GM19397 (cell line): ENCODE measurements at regions not wholly inside any gene's neighbourhood (a gene's known extent, or its start where the extent isn't known, plus 50 kb on each side); places are given as distances from the start of the nearest gene placed in this dataset.

Experiments used
- ATAC-seq: cut with Tn5 transposase; IDR thresholded peaks from one replicate; pipeline ENCODE4 v1.9.1; 2021; ENCODE audit warnings: mild to moderate bottlenecking, moderate library complexity; ENCODE audit not compliant: unreplicated experiment

DNA sequence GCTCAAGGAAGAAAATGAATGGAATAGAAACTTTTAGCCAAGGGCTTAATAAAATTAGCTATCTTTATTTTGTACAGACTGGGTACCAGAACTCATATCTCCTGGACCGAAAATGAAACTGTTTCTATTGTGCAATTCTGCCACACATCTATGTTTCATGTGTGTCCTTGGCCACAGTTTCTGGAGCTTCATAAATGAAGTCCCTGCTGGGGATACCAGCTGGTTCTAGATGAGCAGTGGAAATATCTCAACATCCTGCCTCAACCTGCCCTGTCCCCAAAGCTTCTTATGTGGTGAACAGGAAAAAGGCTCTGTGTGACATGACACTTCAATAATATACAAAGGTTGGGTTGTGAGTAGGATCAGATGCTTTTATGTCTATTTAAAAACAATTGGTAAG is 310.1 kb upstream of the SORCS1 start:
- no peak for ATAC-seq

DNA sequence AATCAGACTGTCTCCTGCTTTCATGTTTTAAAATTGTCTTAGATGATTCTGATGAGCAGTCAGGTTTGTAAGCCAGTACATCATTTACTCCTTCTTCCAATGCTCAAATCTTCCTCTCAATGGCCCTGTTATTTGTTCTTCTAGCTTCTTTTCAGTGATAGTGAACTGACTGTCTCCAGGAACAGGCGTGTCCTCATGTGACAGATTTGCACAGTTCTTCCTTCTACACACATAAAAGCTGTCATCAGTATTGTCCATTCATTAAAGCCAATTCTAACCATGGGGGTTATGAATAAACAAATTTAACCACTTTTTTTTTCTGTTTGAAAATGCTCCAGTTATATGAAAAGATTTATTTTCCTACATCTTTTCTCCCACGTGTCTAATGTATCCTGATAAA is 308.7 kb upstream of the SORCS1 start:
- no peak for ATAC-seq

DNA sequence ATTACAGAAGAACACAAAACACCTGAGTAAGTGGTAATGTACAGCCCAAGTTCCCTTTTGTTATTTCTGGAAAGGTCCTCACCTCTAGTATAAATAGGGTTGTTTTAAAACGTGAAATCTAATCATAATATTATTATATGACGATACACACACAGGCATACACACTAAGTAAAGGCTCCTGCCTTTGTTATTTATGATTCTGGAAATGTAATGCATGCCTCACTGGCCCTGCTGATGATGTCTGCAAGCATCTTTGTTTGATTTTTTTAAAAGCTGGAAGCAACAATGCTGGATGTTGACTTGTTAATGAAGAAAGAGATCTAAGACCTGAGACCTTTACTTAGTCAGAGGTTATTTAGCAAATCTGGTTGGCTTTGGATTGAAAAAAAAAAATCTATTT is 307.4 kb upstream of the SORCS1 start:
- no peak for ATAC-seq

DNA sequence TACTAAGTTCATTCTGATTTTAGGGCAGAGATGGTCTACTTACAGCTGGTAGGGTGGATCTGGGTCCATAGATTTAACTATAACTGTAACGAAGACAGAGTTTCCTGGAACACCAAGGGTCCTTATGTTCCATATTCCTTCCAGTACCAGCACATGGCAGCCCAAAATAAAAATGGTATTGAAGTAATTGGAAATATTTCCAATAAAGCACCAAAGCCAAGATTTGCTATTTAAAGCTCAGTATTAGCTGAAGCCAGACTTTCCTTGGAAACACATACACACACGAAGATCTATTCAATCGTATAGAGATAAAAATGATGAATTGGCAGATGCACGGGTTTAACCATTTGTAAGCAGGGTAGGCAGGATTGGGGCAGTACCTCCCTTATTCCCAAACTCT is 289.1 kb upstream of the SORCS1 start:
- no peak for ATAC-seq

DNA sequence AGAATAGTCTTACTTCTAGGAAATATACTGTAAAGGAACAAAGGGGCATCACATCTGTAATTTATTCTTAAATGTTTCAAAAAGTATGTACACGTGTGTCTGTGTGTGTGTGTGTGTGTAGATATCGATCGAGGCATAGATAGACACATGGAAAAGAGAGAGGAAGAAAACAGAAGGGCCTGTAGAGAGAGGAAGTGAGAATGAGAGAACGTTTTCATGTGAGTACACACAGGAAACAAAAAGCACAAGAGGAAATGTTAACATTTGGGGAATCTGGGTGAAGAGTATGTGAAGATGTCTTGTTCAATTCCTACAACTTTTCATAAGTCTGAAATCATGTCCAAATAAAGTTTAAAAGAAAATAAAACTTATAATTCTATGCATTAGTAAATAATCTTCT is 286.5 kb upstream of the SORCS1 start:
- no peak for ATAC-seq

DNA sequence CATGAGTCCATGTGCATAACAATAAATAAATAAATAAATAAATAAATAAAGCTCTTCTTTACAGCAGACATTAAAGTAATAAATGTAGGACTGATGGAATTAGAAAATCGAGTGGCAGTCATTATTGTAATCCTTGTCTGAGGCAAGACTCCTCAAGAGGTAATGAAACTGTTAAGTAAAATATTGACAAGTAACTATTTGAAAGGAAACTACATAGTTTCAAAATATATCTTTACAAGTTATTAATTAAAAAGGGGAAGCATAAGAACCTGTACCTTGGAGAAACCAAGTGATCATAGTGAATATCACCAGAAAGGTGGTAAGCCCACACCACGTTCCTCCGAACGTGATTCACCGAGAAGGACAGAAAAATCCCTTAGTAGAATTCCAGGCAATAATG is 285.6 kb upstream of the SORCS1 start:
- ATAC-seq = no peak

DNA sequence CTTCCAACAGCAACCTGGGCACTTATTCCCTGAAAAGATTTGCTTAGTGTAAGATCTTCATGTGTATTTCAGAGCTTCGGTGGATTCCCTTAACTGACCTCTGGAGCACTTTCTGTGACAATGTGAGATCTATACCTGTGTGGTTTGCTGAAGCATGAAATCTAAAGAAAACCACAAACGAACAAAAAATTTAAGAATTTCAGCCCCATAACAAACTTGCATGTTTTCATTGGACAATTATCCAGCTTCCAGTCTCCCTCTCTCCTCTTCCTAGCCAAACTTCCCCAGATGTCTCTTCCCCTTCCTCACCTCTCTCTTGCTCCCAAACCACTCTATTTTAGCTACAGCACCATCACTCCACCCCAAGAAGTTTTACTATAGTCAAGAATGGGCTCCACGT is 279.9 kb upstream of the SORCS1 start:
- ATAC-seq = no peak

DNA sequence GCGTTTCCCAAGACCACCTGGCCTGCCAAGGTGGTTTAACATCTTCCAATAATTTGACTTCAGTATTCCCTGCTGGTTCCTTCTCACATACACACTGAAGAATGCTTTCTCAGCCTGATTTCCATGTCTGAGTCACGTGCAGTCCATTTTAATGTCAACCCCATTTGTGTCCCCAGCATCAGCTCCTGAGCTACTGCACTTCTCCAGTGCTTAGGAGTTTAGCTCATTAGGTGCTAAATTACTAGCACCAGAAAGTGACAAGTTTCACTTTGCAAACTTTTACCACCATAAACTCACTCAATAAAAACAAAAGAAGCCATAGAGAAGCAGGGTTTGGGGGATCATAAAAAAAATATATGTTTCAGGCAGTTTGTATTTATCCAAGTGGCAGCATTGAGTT is 279.3 kb upstream of the SORCS1 start:
- ATAC-seq = no peak

DNA sequence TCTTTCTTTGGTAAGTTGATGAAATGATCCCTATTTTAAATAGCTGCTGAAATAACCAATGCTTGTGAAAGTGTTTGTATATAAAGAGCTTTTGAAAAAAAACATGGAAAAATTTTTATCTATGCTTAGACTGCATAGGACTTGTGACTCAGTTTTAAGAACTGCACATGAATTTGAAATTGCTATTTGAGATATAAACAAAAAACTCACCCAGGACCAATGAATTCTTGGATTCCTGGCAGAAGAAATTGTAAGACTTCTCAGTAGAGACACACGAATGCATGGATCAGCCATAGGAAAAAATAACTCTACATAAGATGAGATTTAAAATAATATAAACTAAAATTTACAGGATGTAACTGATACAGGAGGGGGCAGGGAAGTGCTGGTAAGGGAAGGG is 278.8 kb upstream of the SORCS1 start:
- ATAC-seq = no peak

DNA sequence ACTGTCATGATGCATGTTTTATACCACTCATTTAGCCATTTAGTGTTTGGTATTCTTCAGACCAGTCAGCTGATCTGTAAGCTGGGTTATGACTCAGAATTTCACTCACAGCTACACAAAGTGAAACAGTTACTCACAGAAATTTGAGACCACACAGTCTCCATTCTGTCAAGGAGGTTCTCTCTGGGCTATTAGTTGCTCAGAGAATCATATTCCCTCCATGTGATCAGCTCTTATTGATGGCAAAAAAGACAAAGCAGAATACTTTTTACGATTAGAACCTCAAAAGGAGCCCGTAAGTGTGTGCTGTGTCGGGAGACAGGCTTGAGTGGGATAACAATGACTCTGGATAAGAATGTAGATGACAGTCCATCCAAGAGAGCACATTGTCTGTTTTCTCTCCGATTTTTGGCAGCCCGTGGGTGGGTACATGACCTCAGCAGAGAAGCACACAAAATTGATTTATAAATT is 277.6 kb upstream of the SORCS1 start:
- ATAC-seq = peak; percentile 92

DNA sequence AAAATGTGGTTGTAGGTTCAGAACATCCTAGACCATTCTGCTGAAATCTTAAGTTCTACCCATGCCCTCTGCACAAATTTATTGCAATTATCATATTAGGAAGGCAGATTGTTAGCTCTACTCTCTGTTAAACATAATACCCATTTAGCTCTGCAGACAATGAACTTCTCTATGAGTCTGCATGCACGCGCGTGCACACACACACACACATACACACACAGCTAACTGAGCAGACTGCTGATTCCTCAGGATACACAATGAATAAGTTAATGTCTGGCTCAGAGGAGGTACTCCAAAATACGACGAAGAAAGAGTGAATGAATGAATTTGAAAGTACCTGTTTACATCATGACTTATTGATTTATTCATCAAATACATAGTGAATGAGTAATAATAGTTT is 276.2 kb upstream of the SORCS1 start:
- ATAC-seq = no peak

DNA sequence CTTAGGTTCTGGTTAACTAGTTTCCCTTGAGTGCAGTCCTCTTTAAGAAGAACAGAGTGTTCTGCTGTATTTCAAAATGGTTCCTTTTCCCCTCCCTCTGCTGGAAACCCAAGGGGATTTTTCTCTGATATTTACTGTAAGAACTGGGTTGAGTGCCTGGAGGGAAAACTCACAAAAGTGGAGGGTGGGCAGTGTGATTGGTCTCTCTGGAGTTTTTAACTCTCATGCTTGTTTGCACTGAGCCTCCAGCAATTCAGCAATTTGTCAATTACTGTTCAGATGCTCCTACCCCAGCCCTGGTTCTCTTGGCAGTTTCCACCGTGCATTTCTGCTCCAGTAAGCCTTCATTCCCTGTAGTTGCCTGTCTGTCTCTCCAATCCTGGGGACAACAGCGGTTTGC is 273.4 kb upstream of the SORCS1 start:
- ATAC-seq = no peak

DNA sequence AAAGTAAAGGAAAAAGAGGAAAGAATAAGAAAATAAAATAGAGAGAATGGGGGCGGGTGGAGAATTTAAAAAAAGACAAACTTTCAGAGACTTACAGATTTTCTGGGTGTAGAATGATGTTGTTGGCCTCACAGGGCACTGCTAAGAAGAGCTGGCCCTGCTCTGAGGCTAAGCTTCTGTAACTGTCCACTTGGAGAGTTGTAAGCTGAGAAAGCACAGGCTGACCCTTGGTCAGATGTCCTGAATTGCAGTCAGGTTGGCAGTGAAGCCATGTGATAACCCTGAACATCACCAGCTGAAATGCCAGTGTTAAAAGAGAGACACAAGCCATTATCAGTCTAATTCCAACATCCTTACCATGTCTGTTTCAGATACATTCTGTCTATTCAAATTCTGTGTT is 272.1 kb upstream of the SORCS1 start:
- no peak for ATAC-seq

DNA sequence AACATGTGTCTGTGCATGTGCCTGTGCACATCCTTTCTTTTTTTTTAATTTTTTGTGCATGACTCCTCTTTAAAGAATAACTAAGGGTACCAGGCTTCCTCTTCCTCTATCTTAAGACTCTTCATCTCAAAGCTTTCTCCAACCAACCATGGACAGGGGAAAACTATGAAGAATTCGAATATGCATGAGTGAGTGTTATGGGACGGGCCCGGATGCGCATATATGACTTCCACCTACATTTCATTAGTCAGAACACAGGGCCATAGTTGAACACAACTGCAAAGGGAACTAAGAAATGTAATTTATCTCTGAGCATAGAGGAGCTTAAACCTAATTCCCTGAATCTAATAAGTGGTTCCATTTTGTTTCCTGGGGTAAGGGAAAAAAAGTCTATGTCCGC is 270.3 kb upstream of the SORCS1 start:
- no peak for ATAC-seq

DNA sequence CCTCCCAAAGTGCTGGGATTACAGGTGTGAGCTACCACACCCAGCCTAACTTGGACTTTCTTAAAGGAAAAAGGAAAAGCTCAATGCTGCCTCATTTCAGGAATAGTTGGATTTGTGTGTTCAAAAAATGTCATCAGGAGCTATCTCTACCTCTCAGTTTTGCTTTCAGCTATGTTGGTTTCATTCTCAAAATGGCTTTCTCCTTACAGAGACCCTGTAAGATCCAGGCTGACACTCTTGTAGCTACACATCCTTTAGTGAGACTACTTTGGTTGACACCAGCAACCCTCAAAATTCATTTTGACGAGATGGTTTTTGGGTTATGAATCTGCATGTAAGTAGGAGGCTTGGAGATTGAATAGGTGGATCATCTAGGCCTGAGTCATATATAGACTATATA is 269.7 kb upstream of the SORCS1 start:
- no peak for ATAC-seq

DNA sequence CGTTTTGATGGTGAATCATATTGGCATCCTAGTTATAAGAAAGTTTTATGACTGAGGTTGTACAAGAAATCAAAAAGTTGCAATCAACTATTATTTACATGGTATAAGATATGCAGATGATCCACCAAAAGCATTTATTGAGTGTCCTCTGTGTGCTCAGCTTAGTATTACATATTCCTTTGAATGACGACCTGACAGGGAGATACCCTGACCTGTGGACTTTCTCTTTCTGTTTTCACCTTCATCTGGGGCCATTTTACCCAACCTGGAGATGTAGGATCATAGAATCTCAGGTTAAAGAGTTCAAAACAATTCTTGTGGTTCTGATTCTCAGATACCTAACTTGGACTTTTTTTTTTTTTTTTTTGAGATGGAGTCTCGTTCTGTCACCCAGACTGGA is 269.1 kb upstream of the SORCS1 start:
- ATAC-seq = no peak

DNA sequence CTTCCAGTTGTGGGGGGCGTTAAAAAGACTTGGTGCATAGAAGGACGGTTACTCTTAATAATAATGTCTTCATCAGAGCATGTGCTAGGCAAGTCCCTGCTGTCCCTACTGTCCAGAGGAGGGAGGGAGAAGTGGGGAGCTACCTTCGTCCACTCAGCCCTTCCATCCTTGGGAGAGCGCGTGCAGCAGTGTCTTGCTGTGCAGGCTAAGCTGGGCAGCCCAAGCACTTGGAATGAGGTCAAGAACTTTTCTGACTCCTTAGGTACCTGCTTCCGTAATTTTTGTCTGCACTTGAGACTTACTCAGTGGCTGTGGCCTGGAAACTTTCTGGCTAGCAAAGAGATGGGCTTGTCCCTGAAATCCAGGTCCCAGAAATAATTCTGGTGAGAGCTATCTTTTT is 265.9 kb upstream of the SORCS1 start:
- ATAC-seq = no peak

DNA sequence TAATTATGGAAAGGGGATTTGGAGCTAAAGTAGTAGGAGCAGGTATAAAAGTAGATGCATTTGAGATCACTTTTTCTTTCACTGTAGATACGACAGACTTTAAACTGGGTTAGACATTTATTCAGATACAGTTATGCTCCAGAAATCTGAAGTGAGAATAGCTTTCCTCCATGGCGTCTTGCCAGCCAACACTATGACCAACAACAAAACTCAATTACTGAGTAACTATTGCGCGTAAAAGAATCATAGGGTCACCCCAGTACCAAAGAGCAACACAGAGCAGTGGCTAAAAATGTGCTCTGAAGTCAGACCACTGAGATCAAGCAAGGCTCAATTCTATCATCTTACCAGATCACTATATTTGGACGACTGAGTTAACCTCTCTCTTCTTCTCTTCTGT is 262.5 kb upstream of the SORCS1 start:
- ATAC-seq = no peak

DNA sequence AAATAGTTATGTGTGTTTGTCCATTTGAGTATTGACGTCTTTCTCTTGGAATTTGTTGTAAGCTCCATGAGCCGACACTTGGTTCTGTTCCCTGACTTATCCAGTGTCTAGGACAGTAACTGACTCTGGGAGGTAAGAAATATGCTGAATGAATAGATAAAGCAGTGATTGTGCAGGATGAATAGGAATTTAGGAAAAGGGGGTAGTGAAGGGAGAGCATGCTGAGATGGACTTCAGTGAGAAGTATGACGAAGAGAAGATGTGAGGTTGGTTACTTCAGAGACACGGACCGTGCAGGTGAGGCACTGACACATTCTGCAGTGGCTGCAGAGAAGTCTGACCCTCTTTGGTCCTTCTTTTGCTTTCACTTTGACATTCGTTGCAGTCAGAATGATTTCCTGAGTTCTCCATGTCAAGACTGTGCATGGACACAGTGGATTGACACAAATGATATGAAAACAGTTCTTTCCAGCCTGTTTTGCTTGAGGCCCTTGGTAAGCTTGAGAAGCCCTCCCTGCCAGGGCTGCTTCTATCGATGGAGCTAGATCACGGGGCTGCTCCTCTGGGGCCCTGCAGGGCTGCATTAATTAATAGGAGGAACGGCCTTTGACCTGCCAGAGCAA is 261.5 kb upstream of the SORCS1 start:
- ATAC-seq = peak; percentile 50

DNA sequence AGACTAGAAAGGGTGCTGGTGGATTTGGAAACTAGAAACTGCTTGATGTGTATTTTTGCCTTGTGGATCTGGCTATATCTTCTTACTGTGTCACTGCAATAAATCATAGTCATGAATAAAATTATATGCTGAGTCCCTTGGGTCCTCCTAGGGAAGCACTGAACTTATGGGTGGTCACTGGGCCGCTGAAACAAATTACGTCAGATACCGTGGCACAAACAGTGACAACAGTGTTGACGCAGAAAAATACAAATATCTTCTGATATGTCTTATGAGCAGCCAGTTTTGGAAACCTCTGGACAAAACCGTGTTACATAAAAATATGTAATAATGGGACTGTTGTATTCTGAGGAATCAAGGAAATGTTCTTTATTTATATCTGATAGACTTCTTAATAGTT is 260.1 kb upstream of the SORCS1 start:
- ATAC-seq = no peak

DNA sequence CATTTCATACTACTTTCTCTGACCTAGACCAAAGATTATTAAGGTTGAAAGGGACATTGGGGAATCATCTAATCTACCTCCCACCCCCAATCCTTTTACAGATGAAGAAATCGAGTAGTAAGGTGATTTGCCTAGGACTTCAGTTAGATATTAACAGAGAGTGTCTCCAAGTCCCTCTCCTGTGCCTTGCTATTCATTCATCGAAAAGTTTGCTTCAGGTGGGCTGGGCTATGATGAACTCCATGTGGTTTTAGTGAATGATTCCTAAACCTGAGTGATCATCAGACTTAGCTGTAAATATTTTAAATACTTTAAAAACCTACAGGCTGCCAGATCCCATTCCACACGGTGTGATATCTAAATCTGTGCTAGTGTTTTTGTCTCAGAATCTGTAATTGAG is 259.4 kb upstream of the SORCS1 start:
- peak; percentile 46 for ATAC-seq

DNA sequence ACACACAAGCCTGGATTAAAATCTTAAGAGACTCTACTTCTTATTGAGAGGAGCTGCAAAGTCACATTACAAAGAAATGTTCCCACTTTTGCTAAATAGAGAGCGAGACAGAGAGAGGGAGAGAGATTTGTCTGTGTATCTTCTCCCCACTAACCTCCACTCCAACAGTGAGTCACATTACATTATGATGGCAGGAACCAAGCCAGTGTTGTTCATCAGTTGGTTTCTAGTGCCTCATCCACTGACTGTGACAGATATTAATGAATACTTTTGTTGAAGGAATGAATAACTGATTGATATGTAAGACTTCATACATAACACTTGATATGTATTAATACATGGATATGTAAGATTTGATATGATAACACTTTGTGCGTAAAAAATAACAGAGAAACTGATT is 258.2 kb upstream of the SORCS1 start:
- ATAC-seq = no peak

DNA sequence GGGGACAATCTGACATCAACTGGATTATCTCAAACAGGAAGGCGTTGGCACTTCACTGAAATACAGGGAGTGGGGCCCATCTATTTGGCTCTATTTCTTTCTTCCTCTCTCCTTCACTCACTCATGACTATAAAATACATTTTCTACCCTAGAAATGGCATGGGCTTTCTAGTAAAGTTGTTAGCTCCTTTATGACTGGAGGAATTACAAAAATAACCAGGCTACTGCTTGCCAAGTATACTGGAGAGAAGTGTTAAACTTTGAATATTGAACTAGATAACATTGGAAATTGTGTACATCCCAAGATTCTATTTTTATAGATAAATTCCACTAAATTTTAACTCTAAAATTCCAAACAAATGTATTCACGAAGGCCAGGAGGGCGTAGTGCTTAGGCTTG is 255.7 kb upstream of the SORCS1 start:
- ATAC-seq = no peak
